Right lobe of liver (tissue), 4 donors: ENCODE measurements at regions not wholly inside any gene's neighbourhood (a gene's known extent, or its start where the extent isn't known, plus 50 kb on each side); places are given as distances from the start of the nearest gene placed in this dataset.
"Not testable (repeated sequence)": the region's sequence is repeated elsewhere in the genome, so short reads cannot be mapped to it uniquely, and the experiment has no call there.

Experiments
- POLR2A ChIP-seq: fragments of 450-650 bp; IDR thresholded peaks from one replicate; pipeline ENCODE4 v1.6.1; 2017; ENCODE audit warnings: antibody characterized with exemption, mild to moderate bottlenecking
- TF ChIP-seq, protein P1 (sequence below), 4 donors: fragments of 200-600 bp in 3 of 4; fragments of 450-650 bp in 1 of 4; IDR thresholded peaks; one replicate each; pipeline versions ENCODE4 v1.5.1 to v1.8.0; 2016 to 2022; ENCODE audit warnings: antibody characterized with exemption in 4 of 4, mild to moderate bottlenecking in 2 of 4
- donor health status: DM: no; HTN: no; CAD: no.
- donor health status: DM: no; HTN: no; CAD: no.
- donor health status: DM: no; HTN: yes; CAD: no.

- not testable (repeated sequence) for TF ChIP-seq POLR2A
- TF ChIP-seq, protein P1, sequence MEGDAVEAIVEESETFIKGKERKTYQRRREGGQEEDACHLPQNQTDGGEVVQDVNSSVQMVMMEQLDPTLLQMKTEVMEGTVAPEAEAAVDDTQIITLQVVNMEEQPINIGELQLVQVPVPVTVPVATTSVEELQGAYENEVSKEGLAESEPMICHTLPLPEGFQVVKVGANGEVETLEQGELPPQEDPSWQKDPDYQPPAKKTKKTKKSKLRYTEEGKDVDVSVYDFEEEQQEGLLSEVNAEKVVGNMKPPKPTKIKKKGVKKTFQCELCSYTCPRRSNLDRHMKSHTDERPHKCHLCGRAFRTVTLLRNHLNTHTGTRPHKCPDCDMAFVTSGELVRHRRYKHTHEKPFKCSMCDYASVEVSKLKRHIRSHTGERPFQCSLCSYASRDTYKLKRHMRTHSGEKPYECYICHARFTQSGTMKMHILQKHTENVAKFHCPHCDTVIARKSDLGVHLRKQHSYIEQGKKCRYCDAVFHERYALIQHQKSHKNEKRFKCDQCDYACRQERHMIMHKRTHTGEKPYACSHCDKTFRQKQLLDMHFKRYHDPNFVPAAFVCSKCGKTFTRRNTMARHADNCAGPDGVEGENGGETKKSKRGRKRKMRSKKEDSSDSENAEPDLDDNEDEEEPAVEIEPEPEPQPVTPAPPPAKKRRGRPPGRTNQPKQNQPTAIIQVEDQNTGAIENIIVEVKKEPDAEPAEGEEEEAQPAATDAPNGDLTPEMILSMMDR (IDR thresholded peaks at IDR 0.05), result not testable (repeated sequence)
Observed at GRCh38 chr9:42358626-42359247, 175.3 kb downstream of the SPATA31A6 start.
